ENCODE measurements at regions not wholly inside any gene's neighbourhood (a gene's known extent, or its start where the extent isn't known, plus 50 kb on each side); places are given as distances from the start of the nearest gene placed in this dataset.

DNA sequence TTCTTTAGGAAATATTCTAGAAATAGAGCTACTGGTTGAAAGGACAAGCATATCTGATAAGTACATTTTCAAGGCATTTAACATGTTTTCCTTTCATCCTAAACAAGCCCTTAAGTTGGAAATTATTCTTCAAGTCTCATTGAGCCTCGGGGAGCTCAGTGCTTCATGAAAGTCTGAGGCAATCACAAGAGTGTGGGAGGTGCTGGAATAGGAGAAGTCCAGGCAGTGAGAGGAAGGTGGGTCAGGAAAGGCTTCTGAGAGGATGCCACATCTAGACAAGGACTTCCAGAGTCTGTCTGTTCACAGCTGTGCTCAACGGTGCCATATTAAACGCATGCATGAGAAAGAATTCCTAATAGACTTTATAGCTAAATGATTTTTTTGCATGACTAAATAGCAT is 69.8 kb downstream of the CD83 start:
- DNase-seq: no peak

DNA sequence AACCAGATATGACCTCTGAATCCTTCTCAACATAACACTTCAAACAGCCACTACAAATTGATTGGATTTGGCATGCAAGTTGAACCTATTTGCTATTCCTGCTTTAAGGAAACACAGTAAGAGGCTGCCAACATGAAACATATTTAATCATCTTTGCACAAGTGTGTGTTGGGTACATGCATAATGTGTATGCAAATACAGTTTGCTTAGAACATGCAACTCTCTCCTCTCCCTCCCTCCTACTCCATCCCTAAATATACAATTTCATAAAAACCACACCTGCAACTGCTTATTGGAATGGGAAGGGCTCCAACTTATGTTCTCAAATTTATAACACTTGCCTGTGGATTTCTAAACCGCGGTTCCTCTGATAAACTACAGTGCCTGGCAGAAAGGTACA is 71.5 kb downstream of the CD83 start:
- no peak for DNase-seq

DNA sequence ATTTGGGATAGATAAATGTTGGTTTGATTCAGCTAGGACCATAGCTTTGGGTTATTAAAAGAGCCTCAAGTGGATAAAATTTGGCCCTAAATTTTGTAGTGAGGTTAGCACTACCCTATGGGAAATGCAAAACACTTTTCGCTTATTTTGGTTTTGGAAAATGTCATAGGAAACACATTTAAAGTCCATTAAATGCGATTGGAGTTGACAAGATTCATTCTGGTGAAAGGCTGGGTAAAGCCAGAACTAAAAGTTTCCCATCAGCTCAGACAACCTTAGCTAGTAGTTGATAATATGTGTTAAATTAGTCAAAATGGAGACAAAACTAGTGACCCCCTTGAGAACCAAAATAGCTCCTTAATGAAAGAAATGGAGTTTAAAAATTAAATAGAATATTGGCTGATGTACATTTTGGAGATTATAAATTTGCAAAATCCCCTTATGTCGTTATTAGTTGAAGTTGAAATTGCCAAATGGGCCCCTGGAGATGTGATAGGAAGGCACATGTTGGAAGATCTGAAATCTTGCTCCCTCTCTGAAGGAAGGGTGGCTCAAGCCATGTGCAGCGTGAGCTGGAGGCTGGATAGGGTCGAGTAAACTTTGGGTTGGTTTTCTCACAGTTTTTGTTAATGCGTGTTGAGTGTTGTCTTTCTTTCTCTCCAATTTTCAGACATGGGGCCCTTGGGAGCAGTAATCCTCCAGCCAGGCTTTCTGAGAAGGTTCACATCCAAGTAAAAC is 72.8 kb downstream of the CD83 start:
- DNase-seq: no peak

DNA sequence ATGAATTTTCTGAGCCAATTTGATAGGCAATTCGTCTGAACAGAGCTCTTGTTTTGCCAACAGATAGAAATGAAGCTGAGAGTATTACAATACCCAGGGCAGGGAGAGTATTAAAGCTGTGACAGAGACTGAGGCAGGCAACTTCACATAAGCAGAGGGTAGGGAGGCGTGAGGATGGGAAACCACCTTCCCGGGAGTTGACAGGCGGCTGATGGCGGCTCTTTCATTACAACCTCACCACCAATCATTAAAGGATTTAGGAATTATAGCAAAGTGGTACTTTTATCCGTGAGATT is 73.3 kb downstream of the CD83 start:
- no peak for DNase-seq

DNA sequence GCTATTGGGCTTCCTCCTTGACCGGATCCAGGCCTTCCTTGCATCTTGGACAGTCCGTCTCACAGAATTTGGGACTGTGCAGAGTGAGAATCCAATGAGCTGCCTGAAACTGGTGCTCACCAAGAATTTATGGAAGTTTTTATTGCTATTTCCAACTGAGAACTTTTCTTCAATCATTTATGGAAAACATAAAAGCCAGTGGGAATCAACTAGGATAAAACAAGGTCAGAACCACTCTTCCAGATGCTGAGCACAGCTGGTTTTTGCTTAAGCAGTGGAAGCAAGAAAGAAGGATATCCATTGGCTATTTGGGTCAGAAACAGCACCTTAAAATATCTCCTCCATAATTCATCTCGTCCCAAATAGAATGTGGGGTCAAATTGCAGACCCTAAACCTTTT is 74.2 kb downstream of the CD83 start:
- no peak for DNase-seq

DNA sequence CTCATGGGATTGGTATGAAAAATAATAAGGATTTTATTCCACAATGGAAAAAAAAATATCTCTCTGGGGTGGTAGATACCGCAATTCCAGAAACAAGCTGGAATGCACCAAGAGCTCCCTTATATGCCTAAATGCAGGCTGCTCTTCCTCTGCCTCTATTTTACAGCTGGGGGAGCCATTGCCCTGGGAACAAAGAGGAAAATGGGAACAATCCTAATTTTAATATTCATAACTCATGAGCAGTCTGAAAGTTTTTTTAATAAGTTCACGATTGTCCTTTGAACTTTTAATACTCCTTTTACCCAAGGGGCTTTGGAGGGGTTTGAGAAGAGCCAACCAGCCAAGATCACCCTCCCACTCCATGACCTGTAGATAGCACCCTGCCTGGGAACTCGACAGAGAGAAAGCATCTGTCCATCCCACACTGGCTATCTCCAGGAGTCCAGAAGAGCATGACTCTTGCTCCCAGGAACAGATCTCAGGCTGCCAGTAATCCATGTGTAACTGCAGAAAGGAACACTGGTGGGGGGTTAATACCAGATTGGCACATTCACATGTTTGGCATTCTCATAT is 74.7 kb downstream of the CD83 start:
- no peak for DNase-seq

DNA sequence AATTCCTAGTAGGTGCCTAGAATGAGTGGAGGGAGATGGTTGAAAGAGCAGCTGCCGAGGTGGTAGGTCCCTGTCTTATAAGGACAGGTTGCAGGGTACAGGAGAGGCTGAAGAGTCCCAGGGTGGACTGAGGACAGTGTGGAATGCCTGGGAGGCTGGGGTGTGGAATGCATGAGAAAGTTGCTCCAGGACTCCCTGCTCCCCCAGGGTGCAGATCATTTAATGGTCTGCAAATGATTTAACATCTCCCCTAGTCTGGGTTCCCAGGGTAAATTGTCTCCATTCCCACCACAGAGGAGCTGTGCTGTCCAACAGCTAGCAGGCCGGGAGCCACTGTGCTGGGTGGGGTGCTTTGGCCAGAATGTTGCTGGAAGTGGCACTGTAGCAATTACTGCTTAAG is 76.0 kb downstream of the CD83 start:
- no peak for DNase-seq

DNA sequence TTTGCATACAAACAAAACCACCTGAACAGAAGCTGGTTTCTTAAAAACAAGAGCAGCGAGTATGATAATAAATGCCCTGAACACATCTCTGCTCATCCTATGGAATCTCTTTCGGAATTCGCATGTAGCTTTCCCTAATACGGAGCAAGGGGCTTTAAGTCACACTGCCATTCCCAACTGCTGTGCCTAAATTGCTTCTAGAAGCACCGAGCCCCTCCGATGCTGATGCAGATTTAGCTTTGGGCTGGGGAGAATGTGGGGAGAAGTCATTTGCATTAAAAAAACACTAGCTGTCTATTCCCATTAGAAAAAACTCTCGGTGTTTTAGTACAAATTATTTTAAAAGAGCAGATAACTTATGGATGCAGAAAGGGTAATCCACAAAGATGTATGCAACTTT is 76.9 kb downstream of the CD83 start:
- no peak for DNase-seq

DNA sequence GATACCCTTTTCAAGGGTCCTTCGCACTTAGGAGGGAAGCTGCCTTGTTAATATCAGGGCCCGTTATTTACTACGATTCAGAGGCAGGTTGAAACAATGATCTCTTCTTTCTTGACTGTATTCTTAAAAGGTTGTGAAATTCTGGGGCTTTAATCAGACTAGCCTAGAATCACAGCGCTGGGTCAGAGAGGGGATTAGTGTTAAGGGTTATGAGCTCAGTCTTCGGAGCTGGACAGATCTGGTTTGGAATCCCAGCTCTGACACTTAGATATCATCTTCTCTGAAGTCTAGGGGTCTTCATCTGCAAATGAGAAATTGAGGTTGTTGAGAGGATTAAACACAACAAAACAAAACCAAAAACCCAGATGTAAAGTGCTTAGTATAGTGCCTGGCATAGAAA is 77.4 kb downstream of the CD83 start:
- no peak for DNase-seq

DNA sequence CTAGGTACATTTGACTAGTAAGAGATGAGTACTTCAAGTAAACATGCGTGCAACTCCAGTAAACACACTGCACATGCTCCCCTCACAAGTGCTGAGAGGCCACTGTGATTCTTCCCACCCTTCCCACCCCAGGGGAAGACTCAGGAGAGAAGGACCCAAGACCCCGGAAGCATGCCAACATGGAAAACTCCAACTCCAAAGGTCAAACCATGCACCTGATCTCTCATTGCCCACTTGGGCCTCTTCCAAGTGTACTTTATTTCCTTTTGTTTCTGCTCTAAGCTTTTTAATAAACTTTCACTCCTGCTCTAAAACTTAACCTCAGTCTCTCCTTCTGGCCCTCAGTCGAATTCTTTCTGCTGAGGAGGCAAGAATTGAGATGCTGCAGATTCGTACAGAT is 78.5 kb downstream of the CD83 start:
- DNase-seq: no peak

DNA sequence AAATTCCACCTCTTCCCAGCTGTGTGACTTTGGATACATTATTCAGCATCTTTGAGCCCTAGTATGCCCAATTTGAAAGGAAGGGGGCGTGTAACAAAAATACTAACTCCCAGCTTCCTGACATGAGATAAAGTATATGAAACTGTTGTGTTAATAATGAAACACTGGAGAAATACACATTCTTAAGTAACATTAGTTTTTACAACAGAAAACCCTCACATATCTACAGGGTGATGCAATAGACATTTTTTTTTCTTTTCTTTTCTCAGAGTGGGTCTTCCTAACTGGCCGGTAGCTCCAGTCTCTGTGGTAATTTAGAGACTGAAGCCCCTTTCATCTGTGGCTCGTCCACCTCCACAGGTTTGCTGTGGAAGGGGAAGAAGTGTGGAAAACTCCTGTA is 79.5 kb downstream of the CD83 start:
- no peak for DNase-seq

DNA sequence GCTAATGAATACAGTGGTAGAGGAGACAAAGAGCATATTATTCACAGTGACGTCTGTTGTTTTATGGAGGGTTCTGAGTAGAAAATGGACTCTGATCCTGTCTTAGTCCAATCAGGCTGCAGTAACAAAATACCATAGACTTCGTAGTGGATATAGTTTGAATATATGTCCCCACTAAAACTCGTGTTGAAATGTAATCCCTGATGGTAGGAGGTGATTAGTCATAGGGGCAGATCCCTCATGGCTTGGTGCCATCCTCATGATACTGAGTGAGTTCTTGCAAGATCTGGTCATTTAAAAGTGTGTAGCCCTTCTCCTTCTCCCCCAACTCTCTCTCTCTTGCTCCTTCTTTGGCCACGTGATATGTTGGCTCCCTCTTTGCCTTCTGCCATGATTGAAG is 82.5 kb downstream of the CD83 start:
- no peak for DNase-seq

DNA sequence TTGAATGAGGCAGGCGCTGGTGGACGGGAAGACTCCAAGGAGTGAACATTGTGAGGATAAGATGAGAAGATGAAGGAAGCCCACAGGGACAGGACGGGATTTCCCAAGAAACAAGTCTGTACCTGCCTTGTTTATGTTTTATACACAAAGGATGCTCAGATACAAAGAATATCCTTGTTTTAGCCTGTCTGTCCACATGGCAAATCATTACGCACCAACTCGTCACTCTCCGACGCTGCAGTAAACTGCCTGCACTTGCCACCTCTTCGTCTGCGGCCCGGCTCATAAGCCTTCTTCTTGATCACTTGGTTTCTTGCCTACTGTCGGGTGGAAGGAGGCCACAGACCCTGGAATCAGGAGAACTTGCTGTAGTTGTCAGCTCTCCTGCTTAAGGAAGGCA is 85.4 kb downstream of the CD83 start:
- DNase-seq: no peak

DNA sequence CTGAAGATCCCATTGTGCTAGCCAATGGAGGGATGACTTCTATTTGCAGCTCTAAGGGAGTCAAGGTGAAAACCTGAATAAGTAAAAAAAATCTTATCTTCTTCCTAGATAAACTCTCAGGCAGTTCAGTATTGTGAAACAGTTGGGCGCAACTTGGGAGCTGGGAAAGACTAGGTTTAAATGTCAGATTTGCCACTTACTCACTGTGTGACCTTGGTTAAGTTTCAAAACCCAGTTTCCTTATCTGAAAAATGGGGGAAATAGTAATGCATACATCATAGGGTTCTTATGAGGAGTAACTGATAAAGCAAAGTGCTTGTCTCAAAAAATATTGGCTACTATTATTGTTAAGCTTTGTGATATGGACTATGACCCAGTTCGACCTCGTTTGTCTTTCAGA is 88.8 kb downstream of the CD83 start:
- DNase-seq: no peak

DNA sequence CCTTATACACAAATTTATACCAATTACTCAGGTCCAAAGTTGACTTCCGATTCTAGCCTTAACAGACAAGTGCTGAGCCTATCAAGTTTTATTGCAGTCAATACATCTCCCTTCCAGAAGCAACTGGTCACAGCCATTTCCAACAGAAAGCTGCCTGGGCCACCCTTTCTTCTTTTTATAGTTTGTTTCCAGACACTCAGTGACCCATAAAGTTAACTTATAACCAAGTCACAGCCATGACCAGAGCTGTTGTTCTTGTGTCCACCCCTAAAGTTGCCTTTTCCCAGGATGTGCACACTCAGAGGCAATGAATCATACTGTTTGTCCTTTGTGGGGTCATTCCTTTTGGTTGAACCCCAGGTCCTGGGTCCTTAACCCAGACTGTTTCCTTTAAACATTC is 89.9 kb downstream of the CD83 start:
- no peak for DNase-seq

DNA sequence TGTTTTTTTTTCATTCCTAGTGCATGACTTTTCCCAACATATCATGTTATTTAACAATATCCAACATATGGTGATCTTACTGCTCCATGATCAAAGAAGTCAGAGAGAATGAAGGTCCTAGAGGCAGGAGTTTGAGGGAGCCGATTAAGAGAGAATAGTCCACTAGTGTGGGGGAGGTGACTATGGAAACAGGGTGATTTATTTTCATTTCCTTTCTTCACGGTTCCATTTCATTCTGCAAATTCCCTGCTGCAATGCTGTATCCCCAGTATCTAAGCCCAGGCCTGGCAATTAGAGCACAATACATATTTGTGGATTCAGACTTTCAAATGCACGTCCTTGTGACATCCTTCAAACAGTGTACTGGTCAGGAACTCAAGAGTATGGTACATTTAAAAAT is 91.4 kb downstream of the CD83 start:
- DNase-seq: no peak

DNA sequence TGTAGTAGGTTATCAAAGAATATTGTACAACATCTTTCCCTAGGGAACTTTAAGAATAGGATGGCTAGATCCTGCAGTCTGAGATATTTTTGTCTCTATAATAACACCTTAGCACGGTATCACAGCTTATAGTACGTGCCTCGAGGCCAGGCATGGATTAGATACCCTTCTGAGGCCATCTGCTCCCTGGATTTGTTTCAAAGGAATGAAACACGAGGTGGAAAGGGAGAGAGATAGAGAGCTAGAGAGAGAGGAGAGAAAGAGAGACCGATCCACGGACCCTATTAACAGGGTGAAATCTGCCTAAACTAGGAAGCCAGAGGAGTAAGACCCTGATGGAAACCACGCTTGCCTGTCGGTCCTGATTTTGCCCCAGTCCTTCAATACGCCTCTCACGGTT is 92.5 kb downstream of the CD83 start:
- no peak for DNase-seq

DNA sequence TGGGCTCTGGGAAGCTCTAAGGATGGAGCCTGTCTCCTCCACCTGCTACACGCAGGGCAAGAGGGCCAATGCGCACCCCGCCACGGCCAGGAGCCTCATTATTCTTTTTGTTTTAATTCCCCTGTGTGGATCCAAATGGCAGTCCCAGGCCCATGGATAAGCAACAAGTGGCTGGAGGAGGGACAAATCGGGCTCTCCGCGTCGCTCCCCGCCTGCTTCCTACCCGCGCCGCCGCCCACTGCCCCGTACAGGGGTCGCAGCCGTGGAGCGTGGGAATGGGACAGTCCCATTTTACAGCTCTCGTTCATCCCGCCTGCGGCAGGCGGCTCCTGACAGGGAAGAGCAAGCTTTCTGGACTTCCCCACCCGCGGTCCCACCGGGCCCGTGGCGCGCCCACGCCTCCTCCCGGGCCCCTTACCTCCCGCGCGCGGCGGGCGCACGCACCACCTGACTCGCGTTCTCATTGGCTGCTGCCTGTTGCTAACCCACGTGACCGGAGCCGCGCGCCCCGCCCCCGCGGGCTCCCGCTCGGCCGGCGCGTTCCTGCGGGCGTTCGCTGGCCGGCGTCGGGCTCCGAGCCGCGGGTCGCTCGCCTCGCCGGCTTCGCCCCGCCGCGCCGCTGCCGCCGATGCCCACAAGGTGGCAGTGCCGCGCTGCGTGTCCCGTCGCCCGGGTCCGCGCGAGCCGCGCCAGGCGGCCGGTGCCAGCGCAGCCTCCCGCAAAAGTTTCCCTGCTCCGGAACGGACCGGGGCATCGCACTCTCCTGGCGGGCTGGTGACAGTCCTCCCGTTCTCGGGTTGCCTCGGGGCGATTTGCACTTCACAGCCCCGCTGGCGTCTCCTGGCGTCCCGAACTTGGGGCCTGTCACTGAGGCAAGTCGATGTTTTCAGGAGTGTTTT is 93.3 kb downstream of the CD83 start:
- peak; percentile 52 for DNase-seq

DNA sequence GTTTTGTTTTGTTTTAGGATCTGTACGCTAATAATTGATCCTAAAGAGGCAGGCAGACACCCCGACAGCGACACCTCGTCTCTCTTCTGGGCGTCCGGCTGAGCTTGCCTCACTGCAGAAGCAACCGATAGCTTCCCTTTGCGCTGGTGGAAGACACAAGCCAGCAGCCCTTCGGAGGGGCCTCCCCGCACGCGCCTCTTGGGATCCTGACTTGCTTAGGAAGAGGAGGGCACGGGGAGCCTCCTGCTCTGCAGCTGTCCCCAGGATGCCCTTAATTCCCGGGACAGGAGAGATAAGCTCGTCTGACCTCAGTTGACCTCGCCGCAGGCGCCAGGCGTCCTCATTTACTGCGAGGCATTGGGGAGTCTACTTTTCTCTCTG is 94.0 kb downstream of the CD83 start:
- no peak for DNase-seq

DNA sequence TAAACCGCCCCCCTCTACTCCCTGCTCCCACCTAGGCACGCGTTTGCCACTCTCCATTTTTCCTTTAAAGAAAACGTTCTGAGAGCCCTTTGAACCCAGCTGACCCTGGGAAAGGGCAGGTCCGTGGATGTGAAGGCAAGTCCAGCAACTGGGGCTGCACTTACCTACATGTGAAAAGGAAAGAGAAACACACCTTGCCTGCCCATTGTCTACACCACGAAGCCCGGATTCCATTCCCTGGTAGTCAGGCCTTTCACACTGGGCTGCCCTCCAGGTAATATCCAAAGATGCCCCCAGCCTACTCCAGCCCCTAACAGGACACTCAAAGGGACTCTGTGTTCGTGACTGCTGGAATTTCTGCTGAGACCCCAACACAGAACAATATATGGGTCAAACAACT is 94.4 kb downstream of the CD83 start:
- DNase-seq: no peak

DNA sequence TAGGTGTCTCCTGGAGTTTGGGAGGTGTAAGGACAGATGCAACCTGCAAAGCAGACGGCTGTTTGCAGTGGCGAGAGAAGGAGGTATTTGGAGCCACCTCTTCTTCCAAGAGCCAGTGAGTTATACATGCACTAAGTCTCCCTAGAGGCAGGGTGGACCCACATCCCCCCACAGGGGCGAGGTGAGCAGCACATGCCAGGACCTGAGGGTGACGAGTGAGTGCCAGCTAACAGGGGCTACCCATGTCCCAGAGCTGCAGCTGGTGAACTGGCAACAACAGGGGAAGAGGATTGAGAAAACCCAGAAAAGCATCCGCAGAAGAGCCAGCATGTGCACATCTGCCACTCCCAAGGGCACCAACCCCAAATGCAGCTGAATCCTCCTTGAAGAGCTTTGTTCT is 95.1 kb downstream of the CD83 start:
- no peak for DNase-seq

DNA sequence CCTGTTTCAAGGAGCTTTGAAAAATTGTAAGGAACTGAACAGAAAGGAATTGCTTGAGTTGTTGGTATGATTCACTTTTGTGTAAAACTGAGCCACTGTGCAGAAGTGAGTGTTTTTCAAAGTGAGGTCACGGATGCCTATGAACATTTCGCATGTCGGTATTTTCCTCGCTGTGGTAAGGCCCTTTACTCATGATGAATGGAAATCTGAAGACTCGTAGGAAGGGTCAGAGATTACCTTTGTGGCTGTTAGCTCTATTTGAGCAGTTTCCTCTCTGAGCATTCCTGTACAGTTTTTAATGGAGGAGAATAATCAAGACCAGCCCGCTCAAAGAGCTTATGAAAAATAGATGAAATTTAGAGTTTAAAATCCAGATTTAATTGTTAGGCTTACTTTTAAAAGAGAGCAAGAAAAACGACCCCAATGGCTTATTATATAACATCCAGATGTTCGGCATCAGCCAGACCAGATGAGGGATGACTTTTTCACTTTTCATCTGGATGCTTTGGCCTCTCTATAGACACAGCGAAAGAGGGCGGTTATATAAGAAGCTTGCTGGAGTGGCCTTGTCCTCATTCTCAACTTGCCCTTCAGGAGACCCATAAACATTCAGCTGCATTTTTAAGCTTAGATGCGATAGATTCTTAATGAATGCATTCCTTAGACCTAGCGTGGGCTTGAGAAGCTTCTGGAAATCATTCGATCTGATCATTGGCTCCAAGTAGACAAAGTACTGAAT is 99.5 kb downstream of the CD83 start:
- no peak for DNase-seq

DNA sequence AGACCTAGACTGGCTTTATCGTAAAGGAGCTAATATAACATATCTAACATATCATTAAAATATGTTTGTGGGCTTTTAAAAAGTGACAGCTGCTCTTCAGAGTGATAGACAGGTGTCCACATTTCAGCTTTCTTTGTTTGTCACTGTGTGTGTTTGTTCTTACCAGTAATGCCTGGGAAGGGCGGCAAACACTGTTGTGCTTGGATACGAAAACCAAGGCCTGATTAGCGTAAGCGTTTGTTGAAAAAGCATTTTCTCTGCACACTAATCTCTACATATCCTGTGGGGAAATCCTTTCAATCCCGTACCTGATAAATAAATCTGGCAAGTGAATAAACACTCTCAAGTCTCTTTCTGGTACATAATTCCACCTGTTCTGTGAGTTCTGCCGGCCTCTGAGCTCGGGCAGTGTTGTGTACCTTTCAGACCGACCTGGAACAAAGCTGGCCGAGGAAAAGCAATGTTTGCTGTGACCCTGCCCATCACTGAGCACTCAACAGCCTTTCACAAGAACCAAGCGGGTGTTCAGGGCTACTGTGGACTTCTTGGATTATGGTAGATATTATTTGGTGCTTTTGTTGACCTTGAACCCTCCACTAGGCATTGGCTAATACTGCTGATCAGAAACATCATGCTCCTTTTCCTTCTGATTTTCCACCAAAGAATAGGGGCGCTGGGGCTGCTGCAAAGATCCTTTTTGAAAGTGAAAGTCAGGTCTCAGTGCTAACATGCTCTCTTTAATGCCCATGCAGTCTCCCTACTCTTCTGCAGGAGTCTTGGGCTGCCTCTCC is 100.4 kb downstream of the CD83 start:
- no peak for DNase-seq

Measured in SIG-M5 (cell line).